Inferior parietal cortex (tissue), 1 donor: ENCODE measurements at regions not wholly inside any gene's neighbourhood (a gene's known extent, or its start where the extent isn't known, plus 50 kb on each side); places are given as distances from the start of the nearest gene placed in this dataset.
"Not testable (repeated sequence)": the region's sequence is repeated elsewhere in the genome, so short reads cannot be mapped to it uniquely, and the experiment has no call there.

Source experiments
- DNase-seq: peaks from one replicate; pipeline ENCODE4 v3.0.0-alpha.2; 2016; ENCODE audit errors: extremely low spot score

- DNase-seq, result no peak
Observed at GRCh38 chr20:47868236-47868635, 83.0 kb upstream of the SULF2 start.

DNA sequence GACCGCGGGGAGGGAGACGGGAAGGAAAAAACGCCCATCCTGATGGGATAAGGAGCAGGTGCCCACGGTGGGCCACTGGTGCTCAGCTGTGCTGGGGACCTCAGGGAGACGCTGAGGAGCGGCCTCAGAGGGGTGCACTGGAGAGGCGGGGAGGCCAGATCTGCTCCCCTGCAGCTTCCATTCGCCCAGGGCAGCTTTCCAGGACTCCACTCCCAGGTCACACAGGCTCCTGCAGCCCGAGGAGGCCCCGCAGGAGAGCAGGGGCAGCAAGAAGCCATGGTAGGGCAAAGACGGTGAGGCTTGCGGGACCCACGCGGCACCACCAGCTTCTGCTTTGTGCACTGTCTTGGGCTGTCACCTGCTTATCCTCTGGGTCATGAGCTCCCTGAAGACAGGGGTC lies 82.5 kb upstream of the SULF2 start:
- DNase-seq, result no peak

GRCh38 chr20:47866480-47866879 lies 81.2 kb upstream of the SULF2 start:
- DNase-seq, result no peak

DNA sequence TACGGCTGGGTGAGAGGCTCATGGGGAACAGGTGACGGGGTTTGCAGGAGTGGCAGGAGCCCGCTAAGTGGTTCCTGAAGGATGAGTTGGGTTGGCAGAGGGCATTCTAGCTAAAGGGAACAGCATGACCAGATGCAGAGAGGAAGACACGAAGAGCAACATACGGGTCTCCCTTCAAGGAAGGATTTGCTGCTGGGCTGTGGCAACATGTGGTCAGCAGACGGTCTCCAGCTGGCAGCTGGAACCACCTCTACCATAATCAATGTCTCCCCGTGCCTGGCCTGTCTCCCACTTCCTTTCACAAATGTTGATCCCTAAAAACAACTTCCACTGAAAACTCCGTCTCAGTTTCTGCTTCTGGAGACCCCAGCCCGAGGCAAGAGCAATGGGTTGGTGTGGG lies 80.6 kb upstream of the SULF2 start:
- DNase-seq, result no peak

DNA sequence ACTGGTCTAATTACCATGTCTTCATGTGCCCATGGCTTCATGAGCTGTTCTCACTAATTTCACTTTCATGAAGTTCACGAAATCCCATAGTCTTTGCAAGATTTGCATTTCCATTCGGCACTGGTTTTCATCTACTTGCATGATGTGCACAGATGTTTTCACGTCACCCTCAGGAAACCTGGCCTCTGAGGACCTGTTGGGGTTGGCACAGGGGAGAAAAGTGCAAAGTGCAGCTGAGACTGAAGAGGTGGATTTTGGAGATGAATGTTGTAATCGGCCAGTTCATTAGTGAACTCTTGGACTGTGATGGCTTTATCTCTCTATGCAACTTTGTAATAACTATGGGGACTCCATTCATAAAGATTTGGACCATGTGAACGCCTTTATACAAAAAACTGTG lies 80.2 kb upstream of the SULF2 start:
- no peak for DNase-seq

- no peak for DNase-seq
Observed at GRCh38 chr20:47863981-47864380, 78.7 kb upstream of the SULF2 start.

DNA sequence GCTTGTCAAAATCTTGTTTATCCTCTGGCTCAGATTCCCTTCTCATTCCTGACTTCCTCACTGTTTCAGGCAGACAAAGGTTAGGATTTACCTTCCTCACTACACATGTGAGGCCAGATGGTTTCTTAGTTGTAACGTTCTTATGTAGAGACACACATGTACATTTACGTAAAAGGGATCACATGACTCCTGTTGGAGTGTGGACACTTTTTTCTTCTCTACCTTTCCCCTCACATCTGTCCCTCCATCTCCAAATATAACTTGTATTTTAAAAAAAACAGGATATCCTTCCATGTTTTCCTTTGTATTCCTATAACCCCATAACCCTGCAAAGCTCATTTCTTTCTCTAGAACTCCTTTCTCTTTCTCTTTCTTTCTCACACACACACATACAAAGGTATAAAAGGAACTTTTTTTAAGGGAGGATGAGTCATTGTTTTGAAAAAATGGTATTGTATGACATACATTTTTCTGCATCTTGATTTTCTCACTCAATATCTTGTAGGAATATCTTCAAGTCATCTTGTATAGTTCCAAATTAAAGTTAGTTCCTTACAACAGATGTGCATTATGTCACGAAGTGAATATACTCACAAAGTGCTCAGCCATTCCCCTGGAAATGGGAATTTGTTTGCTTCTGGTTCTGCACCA lies 78.2 kb upstream of the SULF2 start:
- no peak for DNase-seq

GRCh38 chr20:47862574-47863240 lies 77.4 kb upstream of the SULF2 start:
- DNase-seq, result no peak

GRCh38 chr20:47861116-47861515 lies 75.8 kb upstream of the SULF2 start:
- DNase-seq, result no peak

DNA sequence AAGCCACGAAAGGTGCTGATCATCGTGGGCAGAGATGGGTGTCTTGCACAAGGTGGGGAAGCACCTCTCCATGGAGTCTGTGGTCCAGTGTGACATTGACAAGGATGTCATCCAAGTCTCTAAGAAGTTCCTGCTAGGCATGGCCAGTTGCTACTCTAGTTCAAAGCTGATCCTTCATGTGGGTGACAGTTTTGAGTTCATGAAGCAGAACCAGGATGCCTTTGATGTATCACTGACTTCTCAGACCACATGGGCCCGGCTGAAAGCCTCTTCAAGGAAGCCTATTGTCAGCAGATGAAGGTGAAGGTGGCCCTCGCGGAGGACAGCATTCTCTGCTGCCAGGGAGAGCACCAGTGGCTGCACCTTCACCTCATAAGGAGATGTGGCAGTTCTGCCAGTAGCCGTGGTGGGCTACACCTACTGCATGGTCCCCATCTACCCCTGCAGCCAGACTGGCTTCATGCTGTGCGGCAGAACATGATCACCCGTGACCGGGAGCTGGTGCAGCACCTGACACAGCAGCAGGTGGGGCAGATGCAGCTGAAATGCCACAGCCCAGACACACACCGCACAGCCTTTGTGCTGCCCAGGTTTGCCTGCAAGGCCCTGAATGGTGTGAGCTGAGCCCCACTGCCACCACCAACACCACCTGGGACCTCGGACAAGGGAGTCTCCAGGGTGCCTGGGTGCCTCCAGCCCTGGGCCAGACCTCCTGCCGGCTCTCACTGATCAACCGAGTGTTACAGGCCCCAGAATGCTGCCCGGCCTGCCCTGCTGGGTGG lies 75.0 kb upstream of the SULF2 start:
- no peak for DNase-seq

DNA sequence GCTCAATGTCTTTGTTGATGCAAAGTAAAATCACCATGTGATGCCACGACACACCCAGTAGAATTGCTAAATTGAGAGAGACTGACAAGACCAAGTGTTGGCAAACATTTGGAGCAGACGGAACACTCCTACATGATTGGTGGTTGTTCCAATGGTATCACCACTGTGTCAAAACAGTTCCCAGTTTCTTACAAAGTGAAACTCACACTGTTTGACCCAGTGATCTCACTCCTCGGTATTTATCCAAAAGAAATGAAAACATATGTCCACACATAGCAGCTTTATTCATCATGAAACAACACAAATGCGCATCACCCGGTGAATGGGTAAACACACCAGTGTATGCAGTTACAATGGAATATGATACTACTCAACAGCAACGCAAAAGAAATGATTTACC lies 74.0 kb upstream of the SULF2 start:
- DNase-seq, result no peak

DNA sequence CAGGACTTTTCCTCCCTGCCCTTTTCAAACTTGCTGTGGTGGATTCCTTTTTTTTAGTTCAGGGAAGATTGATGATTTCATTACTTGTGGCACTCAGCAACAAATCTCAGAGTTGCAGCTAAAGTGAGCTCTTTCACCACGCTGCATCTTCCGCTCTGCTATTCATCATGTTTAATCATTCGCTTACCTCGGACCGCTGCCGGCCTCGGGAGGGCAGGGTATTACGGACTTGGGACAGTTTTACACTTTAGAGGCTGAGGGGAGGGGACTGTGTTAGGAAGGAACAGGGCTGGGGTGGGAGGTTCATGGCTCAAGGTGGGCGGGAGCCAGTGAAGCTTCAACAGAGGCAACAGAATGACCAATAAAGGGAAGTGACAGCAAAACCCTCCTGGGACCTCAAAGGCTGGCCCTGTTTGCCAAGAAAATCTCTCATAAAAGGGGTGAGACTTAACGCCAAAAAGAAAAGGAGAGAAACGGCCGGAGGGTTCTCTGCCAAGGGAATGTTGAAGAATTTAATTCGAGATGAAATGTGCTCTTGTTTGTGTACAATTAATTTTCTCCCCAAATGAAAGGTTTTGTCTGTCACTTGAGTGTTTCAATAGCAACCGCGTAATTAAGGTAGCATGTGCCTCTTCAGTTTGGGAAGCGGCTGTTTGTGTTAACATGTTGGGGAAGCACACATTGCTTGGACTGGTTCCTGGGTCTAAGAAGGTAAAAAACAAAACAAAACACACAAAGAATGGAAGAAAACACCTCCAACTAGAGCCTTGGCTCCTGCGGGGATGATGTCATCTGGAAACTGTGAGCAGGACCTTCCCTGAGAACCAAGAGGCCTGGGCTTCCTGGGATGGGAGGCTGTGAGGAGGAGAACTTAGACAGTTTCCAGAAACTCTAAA lies 72.5 kb upstream of the SULF2 start:
- DNase-seq, result no peak

- no peak for DNase-seq
Observed at GRCh38 chr20:47857187-47857568, 71.9 kb upstream of the SULF2 start.

- no peak for DNase-seq
Observed at GRCh38 chr20:47855799-47856198, 70.5 kb upstream of the SULF2 start.

- DNase-seq, result no peak
Observed at GRCh38 chr20:47854687-47855212, 69.5 kb upstream of the SULF2 start.

- DNase-seq, result no peak
Observed at GRCh38 chr20:47851774-47852173, 66.5 kb upstream of the SULF2 start.

DNA sequence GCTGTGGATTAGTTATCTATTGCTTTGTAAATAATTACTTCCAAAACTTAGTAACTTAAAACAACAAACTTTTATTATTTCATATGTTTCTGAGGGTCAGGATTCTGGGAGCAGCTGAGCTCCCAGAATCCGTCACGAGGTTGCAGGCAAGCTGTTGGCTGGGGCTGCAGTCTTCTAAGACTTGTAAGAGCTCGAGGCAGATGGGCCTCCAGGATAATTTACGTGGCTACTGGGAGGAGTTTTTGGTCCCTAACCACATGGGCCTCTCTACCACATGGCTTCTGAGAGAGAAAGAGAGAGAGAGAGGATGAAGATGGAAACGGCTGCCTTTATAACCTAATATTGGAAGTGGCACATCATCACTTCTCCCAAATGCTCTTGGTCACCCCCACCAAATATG lies 64.9 kb upstream of the SULF2 start:
- DNase-seq, result no peak

DNA sequence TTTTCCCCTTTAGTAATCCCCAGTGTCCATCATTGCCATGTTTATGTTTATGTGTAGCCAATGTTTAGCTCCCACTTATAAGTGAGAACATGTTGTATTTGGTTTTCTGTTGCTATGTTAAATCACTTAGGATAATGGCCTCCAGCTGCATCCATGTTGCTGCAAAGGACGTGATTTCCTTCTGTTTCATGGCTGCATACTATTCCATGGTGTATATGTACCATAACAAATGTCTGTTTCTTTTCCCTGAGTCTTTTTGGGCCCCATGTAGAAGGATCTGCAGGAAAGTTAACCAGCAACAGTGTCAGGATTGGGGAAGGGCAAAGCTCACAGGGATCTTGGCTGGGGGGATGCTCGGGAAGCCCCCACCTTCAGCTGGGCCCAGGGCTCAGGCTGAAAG lies 64.3 kb upstream of the SULF2 start:
- DNase-seq, result no peak

GRCh38 chr20:47849006-47849405 lies 63.7 kb upstream of the SULF2 start:
- DNase-seq, result no peak

DNA sequence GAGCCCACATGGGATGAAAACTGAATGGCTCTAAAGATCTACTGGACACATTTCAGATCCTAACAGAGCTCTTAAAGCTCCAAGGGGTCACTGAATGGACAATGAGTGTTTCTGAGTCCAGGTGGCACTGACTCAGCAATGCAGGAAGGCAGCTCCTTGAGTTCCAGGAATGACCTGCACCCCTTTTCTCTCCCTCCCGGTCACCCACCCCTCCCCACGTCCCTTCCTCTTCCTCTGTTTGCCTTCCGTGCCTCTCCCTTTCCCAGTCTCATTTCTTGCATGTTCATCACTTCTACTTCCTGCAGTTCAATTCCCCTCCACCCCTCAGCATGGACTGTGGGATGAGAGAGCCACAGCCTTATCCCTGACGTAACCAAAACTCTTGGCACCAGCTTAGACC lies 63.3 kb upstream of the SULF2 start:
- not testable (repeated sequence) for DNase-seq

GRCh38 chr20:47847884-47848485 lies 62.7 kb upstream of the SULF2 start:
- DNase-seq, result no peak
